ENCODE measurements at regions not wholly inside any gene's neighbourhood (a gene's known extent, or its start where the extent isn't known, plus 50 kb on each side); places are given as distances from the start of the nearest gene placed in this dataset.

DNA sequence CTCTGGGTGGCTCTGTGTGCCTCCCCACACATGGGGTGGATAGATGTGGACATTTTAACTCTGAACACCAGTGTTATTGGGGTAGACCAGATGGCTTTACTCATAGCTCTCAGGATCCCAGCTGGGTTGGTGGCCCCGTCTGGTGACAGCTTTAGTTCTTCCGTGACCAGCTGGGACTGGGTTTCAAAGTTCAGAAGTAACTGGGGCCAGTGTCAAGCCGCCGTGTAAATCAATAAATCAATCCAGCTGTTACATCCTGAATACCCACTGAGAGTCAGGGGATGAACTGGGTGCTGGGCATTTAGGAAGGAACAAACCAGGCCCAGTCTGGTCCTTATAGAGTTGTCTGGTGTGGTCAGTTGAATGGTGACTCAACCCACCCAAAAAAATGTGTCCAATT is 269.4 kb downstream of the CTTN start (continued):
- TF ChIP-seq ZBTB10 (CRISPR knock-in tag; IDR thresholded peaks at IDR 0.05; ENCODE audit: borderline replicate concordance) (no peak), HDAC2 (CRISPR knock-in tag; IDR thresholded peaks at IDR 0.05) (peak; percentile 45; the same call in 1 of the 2 replicates), SMARCE1 (IDR thresholded peaks at IDR 0.05; ENCODE audit: borderline replicate concordance) (no peak), MIER2 (CRISPR knock-in tag; IDR thresholded peaks at IDR 0.05) (no peak), ZBTB20 (CRISPR knock-in tag; IDR thresholded peaks at IDR 0.05; ENCODE audit: borderline replicate concordance, low read depth) (no peak), SOX5 (CRISPR knock-in tag; IDR thresholded peaks at IDR 0.05; ENCODE audit: borderline replicate concordance) (0 out of 2 replicates have a peak, but pooled peaks have one; percentile 38), ZFYVE20 (CRISPR knock-in tag; IDR thresholded peaks at IDR 0.05; ENCODE audit: borderline replicate concordance, low read depth) (no peak), SALL1 (CRISPR knock-in tag; IDR thresholded peaks at IDR 0.05) (peak; percentile 74; the same call in 1 of the 2 replicates), SKIL (CRISPR knock-in tag; IDR thresholded peaks at IDR 0.05; ENCODE audit: borderline replicate concordance) (no peak), PHF21A (CRISPR knock-in tag; IDR thresholded peaks at IDR 0.05) (peak; percentile 43; the same call in 1 of the 2 replicates), ZNF75D (CRISPR knock-in tag; IDR thresholded peaks at IDR 0.05; ENCODE audit: borderline replicate concordance) (no peak), KAT7 (CRISPR knock-in tag; IDR thresholded peaks at IDR 0.05; ENCODE audit: borderline replicate concordance) (no peak), ZKSCAN8 (CRISPR knock-in tag; IDR thresholded peaks at IDR 0.05; ENCODE audit: borderline replicate concordance) (no peak), TP53 (CRISPR knock-in tag; conservative IDR thresholded peaks at IDR 0.05) (no peak), HMGXB3 (CRISPR knock-in tag; IDR thresholded peaks at IDR 0.05; ENCODE audit: borderline replicate concordance) (no peak), ZKSCAN5 (CRISPR knock-in tag; IDR thresholded peaks at IDR 0.05) (no peak), NFIC (IDR thresholded peaks at IDR 0.05; ENCODE audit: low read length) (no peak), ZSCAN30 (CRISPR knock-in tag; IDR thresholded peaks at IDR 0.05) (no peak)
- TF ChIP-seq, protein P1, sequence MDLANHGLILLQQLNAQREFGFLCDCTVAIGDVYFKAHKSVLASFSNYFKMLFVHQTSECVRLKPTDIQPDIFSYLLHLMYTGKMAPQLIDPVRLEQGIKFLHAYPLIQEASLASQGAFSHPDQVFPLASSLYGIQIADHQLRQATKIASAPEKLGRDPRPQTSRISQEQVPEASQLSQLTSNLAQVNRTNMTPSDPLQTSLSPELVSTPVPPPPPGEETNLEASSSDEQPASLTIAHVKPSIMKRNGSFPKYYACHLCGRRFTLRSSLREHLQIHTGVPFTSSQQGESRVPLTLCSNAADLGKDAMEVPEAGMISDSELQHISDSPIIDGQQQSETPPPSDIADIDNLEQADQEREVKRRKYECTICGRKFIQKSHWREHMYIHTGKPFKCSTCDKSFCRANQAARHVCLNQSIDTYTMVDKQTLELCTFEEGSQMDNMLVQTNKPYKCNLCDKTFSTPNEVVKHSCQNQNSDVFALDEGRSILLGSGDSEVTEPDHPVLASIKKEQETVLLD (CRISPR knock-in tag; IDR thresholded peaks at IDR 0.05; ENCODE audit: low read depth) = no peak
